HG02885 (cell line): ENCODE measurements at regions not wholly inside any gene's neighbourhood (a gene's known extent, or its start where the extent isn't known, plus 50 kb on each side); places are given as distances from the start of the nearest gene placed in this dataset.
"Not testable (repeated sequence)": the region's sequence is repeated elsewhere in the genome, so short reads cannot be mapped to it uniquely, and the experiment has no call there.

Experiments used
- ATAC-seq: cut with Tn5 transposase; IDR thresholded peaks from one replicate; pipeline ENCODE4 v1.9.1; 2021; ENCODE audit warnings: mild to moderate bottlenecking; ENCODE audit not compliant: unreplicated experiment, poor library complexity

- ATAC-seq: no peak
These were observed 520.4 kb downstream of the NLGN4X start for GRCh38 chrX:5708251-5708650.

DNA sequence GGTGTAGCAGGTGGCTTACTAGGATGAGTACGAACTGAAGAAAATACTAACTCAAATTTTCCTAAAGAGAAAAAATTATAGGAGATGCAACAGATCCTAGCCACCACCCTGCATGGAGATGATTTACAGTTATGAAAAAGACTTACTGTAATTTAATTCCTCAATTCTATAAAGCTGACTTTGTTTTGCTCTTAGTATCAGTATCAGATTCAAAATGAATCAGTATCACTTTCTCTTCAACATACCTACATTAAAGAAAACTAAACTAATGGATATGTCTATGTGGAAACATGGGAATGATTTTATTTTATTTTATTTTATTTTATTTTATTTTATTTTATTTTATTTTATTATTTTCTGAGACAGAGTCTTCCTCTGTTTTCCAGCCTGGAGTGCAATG, 525.8 kb downstream of the NLGN4X start:
- no peak for ATAC-seq

DNA sequence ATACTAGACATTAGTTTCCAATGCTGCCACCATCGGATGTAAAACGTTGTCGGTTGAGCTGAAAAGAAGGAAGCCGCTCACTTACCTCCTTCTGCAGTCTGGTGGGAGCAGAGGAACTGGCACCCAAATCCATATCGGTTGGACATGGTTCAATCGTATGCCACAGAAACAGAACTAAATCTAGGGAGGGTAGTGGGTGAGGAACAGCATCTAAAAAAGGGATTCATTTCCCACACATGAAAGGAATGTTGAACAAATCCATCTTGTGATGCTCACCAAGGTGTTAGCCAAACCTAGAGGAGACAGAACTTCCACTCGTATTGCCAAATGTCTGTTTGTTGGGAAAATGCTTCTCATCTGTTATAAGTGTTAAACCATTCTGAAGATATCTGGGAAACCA, 532.7 kb downstream of the NLGN4X start:
- no peak for ATAC-seq

GRCh38 chrX:5683996-5684395, 544.7 kb downstream of the NLGN4X start:
- no peak for ATAC-seq

DNA sequence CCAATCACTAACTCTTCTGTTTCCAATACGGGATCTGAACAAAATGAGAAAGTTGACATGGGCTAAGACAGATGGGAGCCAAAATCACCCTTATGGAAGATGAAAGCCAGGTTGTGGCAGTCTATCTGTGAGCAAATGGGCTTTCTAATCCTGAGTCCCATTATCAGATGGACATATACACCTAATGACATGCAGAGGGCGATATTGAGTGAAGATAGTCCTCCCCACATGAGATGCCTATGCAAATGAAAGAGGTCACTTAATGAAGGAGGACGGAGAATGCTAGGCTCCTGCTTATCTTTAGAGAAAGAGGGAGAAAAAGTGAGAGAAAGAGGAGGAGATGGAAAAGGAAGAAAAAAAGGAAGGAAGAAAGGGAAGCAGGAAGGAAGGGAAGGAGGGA, 547.5 kb downstream of the NLGN4X start:
- ATAC-seq: peak; percentile 73

- no peak for ATAC-seq
These were observed 554.6 kb downstream of the NLGN4X start for GRCh38 chrX:5674036-5674435.

DNA sequence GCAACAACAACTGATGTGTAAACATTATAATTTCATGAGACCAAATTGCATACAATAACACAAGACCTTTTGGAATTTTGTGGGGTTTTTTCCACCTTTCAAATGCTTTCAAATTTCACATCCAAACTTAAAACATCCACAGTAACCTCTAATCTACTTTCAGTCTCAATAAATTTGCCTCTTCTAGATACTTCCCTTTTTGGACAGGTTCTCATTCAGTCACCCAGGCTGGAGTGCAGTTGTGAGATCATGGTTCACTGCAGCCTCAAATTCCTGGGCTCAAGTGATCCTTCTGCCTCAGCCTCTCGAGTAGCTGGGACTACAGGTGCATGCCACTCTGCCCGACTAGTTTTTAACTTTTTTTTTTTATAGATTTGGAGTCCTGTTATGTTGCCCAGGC, 556.6 kb downstream of the NLGN4X start:
- peak; percentile 78 for ATAC-seq

DNA sequence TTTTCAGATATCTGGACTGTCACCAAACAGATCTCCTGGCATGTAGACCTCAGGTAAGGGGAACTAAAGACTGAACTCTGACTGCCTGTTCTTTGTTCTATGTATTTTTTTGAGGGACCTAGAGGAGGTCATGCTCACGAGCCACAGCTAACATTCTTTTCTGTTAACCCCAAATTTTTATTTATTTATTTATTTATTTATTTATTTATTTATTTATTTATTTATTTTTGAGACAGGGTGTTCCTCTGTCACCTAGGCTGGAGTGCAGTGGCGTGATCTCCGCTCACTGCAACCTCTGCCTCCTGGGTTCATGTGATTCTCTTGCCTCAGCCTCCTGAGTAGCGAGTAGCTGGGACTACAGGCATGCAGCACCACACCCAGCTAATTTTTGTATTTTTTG, 562.0 kb downstream of the NLGN4X start:
- not testable (repeated sequence) for ATAC-seq

DNA sequence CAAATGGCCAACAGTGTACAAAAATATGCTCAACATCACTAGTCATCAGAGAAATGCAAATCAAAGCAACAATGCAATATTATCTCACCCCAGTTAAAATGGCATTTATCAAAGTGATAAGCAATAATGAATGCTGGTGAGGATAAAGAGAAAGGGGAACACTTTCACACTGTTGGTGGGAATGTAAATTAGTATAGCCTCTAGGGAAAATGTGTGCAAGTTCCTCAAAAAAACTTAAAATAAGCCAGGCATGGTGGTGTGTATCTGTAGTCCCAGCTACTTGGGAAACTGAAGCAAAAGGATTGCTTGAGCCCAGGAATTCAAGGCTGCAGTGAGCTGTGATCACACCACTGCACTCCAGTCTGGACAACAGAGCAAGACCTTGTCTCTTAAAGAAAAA, 572.1 kb downstream of the NLGN4X start:
- no peak for ATAC-seq

GRCh38 chrX:5650904-5651303, 577.8 kb downstream of the NLGN4X start:
- peak; percentile 30 for ATAC-seq

- ATAC-seq: no peak
These were observed 579.6 kb downstream of the NLGN4X start for GRCh38 chrX:5648941-5649568.

DNA sequence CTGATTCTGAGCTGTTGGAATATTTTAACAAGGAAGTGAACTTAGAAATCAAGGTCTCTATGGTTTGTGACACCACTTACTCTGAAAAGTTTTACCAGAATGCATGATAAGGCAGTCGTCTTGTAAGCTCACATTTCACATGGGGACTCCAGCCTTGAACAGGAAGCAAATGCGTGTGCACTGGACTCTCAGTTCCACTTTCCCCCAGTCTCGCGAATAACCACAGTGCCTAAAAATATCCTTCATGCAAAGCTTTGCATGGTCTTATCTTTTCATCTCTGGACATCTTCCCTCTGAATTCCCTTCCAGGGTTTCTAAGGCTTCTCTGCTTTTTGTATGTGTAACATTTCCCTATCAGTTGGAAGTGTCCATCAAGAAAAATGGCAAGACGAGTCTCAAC, 581.8 kb downstream of the NLGN4X start:
- ATAC-seq: peak; percentile 97

DNA sequence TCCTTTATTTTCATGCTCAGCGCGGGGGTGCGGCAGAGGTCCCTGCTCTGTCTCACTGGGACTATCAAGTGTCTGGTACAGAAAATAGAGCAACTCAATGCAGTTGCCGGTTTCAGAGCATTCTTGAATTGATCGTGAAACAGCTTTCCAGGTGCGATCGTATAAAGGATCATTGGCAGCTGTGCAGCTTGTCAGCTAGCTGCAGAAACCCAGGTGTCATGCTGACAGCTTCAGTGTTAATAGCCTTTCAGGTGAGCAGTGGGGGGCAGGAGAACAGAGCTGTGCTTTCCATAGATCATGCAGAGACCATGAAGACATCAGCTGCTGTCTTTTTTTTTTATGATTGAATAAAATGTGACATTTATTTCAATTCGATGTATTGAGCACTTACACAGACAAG, 583.9 kb downstream of the NLGN4X start:
- no peak for ATAC-seq

DNA sequence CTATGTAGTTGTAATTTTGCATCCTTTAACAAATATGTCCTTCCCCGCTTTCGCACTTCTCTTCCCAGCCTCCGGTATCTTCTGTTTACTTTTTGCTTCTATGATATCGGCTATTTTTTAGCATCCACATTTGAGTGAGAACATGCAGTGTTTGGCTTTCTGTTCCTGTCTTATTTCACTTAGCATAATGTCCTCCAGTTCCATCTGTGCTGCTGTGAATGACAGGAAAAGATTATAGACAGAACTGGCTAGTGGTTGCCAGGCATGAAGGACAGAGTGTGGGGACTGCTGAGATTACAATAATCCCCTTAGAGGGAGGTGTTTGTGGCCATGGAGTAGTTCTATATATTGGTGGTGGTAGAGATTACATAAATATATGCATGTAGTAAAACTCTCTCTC, 588.6 kb downstream of the NLGN4X start:
- no peak for ATAC-seq

GRCh38 chrX:5638572-5638971, 590.1 kb downstream of the NLGN4X start:
- ATAC-seq: no peak

- no peak for ATAC-seq
These were observed 595.8 kb downstream of the NLGN4X start for GRCh38 chrX:5632887-5633286.

GRCh38 chrX:5632061-5632614, 596.5 kb downstream of the NLGN4X start:
- no peak for ATAC-seq

DNA sequence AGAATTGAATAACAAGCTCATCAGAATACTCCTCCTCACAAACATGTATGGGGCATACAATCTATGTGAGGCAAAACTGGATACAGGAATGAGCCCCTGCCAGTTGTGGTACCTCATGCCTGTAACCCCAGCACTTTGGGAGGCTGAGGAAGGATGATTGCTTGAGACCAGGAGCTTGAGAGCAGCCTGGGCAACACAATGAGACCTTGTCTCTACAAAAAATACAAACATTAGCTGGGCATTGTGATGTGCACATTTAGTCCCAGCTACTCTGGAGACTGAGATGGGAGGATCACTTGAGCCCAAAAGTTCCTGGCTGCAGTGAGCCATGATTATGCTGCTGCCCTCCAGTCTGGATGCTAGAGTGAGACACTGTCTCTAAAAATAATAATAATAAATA, 611.0 kb downstream of the NLGN4X start:
- ATAC-seq: no peak

GRCh38 chrX:5595570-5595969, 633.1 kb downstream of the NLGN4X start:
- no peak for ATAC-seq

DNA sequence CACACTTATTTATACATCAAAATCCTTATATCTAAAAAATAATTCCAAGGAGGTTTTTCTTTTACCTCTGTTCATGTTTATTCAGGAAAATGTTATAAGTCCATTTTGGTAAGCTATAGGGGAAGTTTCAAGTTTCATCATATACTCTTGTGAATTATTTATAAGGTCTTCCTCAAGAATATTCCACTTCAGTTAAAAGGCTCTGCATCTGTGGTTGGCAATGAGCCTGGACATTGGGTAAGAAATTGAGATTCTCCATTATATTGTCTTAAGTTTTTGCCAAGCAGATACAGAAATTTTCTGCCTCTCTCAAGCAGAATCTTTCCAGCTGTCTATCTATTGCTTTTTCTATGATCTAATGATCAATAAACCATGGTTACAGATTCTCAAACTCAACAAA, 641.9 kb downstream of the NLGN4X start:
- ATAC-seq: no peak

- no peak for ATAC-seq
These were observed 653.3 kb downstream of the NLGN4X start for GRCh38 chrX:5575407-5575806.

DNA sequence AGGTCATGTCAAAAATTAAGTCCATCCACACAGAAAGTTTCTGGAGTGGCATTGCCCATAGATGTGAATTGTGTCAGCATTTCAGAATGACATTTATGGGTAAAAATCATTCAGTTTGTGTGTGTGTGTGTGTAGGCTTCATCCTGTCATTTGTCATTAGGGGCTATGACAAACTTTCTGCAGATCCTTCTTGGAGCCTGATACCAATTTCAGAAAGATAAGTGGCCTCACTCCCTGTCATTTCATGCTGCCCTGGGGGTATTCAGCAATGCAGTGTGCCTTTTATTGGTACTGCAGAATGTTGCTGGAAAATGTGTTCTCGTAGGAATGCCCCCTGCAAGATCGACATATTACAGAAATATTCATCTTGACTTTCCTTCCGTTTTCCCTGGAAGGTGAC, 659.7 kb downstream of the NLGN4X start:
- ATAC-seq: no peak

DNA sequence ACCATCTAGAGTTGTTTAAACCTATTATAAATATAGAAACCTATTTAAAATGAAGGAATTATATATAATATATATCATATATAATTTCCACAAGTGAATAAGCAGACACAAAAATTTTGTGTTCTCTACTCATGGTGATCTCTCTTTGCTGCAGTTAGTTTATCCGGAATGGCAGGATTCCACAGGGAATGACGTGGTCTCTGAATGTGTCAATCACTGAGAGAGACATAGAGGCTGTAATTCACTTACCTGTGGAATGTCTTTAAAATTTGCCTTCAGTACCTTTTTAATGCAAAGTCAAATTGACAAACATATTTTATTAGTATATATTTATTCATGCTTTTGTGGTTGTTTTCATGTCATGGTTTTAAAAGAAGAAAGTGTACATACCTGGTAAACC, 669.3 kb downstream of the NLGN4X start:
- no peak for ATAC-seq
